Stimulated activated CD4-positive, alpha-beta T cell treated with anti-CD3 and anti-CD28 coated beads, Interleukin-15, amount 100 ng/mL, for 24 hours (primary cell): ENCODE measurements at regions not wholly inside any gene's neighbourhood (a gene's known extent, or its start where the extent isn't known, plus 50 kb on each side); places are given as distances from the start of the nearest gene placed in this dataset.

Experiments
- DNase-seq: peaks from one replicate; pipeline ENCODE4 v3.0.0-alpha.2; 2020

- no peak for DNase-seq
Measured at GRCh38 chr10:3723766-3724165, 61.2 kb downstream of the KLF6 start.

GRCh38 chr10:3720228-3721019 lies 64.6 kb downstream of the KLF6 start:
- no peak for DNase-seq

GRCh38 chr10:3719024-3719843 lies 65.8 kb downstream of the KLF6 start:
- no peak for DNase-seq

- no peak for DNase-seq
Measured at GRCh38 chr10:3716093-3716492, 68.9 kb downstream of the KLF6 start.

- no peak for DNase-seq
Measured at GRCh38 chr10:3714967-3715366, 70.0 kb downstream of the KLF6 start.

- no peak for DNase-seq
Measured at GRCh38 chr10:3714531-3714930, 70.5 kb downstream of the KLF6 start.

- DNase-seq = no peak
Measured at GRCh38 chr10:3712707-3713106, 72.3 kb downstream of the KLF6 start.

- no peak for DNase-seq
Measured at GRCh38 chr10:3711918-3712317, 73.1 kb downstream of the KLF6 start.

GRCh38 chr10:3710764-3711163 lies 74.2 kb downstream of the KLF6 start:
- no peak for DNase-seq

- DNase-seq = no peak
Measured at GRCh38 chr10:3709456-3710060, 75.5 kb downstream of the KLF6 start.

GRCh38 chr10:3708852-3709251 lies 76.2 kb downstream of the KLF6 start:
- DNase-seq = no peak

- no peak for DNase-seq
Measured at GRCh38 chr10:3704565-3705325, 80.3 kb downstream of the KLF6 start.

- DNase-seq = no peak
Measured at GRCh38 chr10:3702569-3702968, 82.4 kb downstream of the KLF6 start.

GRCh38 chr10:3702056-3702546 lies 82.9 kb downstream of the KLF6 start:
- DNase-seq = no peak

GRCh38 chr10:3701491-3701890 lies 83.5 kb downstream of the KLF6 start:
- DNase-seq = no peak

GRCh38 chr10:3700531-3701076 lies 84.4 kb downstream of the KLF6 start:
- DNase-seq = no peak

GRCh38 chr10:3699916-3700315 lies 85.1 kb downstream of the KLF6 start:
- DNase-seq = no peak

GRCh38 chr10:3698312-3698711 lies 86.7 kb downstream of the KLF6 start:
- no peak for DNase-seq

- DNase-seq = no peak
Measured at GRCh38 chr10:3693698-3694080, 91.3 kb downstream of the KLF6 start.

GRCh38 chr10:3693022-3693697 lies 91.8 kb downstream of the KLF6 start:
- DNase-seq = no peak

- no peak for DNase-seq
Measured at GRCh38 chr10:3692387-3692999, 92.5 kb downstream of the KLF6 start.

- DNase-seq = no peak
Measured at GRCh38 chr10:3691482-3691881, 93.5 kb downstream of the KLF6 start.
